ENCODE measurements at regions not wholly inside any gene's neighbourhood (a gene's known extent, or its start where the extent isn't known, plus 50 kb on each side); places are given as distances from the start of the nearest gene placed in this dataset.

DNA sequence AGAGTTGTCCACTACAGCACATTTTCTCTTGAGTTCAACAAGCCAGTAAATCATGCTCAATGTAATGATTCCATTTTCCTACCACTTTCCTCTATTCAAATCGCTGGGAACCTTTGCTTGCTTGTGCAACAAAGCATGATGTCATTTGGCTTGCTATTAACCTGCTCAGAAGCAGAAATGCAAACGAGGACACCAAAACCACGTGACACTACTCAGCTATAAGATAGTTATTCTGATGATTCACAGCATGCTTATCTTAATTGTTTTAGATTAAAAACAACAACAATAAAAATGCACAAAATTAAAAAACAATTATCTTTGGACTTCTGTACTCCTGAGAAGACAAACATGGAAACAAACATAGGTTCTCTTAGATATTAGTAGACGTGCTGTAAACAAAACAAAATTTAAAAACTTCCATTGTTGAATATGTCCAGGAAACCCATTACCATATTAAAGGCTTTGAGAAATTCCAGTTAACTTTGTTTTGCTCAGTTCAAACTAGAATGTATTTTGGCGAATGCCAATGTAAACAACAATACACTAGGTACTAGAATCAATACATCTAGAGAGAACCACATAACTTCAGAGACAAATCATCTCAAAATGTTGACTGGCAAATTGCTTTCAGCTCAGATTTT lies 77.5 kb upstream of the KRAS start:
- DNase-seq (ENCODE audit: insufficient read length, low spot score) (no peak), FAIRE-seq (peak; percentile 11)
- TF ChIP-seq, protein P1, sequence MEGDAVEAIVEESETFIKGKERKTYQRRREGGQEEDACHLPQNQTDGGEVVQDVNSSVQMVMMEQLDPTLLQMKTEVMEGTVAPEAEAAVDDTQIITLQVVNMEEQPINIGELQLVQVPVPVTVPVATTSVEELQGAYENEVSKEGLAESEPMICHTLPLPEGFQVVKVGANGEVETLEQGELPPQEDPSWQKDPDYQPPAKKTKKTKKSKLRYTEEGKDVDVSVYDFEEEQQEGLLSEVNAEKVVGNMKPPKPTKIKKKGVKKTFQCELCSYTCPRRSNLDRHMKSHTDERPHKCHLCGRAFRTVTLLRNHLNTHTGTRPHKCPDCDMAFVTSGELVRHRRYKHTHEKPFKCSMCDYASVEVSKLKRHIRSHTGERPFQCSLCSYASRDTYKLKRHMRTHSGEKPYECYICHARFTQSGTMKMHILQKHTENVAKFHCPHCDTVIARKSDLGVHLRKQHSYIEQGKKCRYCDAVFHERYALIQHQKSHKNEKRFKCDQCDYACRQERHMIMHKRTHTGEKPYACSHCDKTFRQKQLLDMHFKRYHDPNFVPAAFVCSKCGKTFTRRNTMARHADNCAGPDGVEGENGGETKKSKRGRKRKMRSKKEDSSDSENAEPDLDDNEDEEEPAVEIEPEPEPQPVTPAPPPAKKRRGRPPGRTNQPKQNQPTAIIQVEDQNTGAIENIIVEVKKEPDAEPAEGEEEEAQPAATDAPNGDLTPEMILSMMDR (IDR thresholded peaks at IDR 0.05; ENCODE audit: insufficient read depth, missing control alignments) = no peak

DNA sequence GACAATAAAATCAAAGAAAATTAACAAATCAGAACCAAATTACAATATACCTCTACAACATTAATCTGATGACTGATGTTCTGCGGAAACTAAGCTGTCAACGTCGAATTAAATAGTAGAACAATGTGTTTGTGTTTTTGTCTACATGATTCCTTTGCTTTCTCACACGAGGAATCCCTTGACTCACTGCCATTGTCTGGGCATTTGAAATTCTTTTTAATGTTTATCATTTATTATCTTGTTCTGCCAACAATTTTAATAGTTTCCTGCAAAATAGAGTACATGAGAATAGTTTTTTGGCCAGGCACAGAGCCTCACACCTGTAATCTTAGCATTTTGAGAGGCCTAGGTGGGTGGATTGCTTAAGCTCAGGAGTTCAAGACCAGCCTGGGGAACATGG lies 76.6 kb upstream of the KRAS start:
- TF ChIP-seq, protein P1 (IDR thresholded peaks at IDR 0.05; ENCODE audit: insufficient read depth, missing control alignments) = no peak
- DNase-seq (ENCODE audit: insufficient read length, low spot score) (no peak), FAIRE-seq (no peak)

DNA sequence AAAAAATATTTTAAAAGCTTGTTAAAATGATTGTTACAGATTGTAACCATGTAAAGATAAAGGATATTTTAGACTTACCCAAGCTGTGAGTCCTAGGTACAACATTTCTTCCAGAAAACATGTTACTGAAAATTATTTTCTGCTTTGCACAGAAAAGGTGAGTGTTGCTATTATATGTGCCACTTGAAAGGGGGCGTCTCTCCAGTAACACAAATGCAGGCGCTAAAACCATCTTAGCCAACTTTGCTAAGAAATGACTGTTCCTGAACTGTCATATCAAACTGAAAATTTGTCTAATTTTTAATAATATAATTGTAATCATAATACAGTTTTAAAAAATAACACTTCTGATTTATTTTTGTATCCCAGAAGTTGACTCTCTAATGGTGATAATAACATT lies 75.6 kb upstream of the KRAS start:
- TF ChIP-seq, protein P1 (IDR thresholded peaks at IDR 0.05; ENCODE audit: insufficient read depth, missing control alignments) = no peak
- no peak for DNase-seq (ENCODE audit: insufficient read length, low spot score)
- FAIRE-seq = no peak

DNA sequence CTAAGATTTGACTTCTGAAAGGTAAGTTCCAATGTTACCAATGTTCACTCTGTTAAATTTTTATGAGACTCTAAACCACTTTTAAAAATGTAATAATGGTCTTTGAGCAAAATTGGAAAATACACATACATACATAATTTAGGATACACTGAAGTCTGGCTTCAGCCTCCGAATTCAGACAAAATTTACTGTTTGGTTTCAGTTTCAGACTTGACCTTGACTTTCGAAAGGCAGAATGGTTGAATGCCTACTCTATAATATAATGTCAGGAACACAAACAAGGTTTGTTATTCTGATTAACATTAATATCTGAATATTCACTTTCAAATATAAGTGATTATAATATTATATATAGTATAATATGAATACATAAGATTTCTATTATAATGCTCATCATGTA lies 74.1 kb upstream of the KRAS start:
- FAIRE-seq = no peak
- no peak for DNase-seq (ENCODE audit: insufficient read length, low spot score)
- TF ChIP-seq, protein P1 (IDR thresholded peaks at IDR 0.05; ENCODE audit: insufficient read depth, missing control alignments) = no peak

DNA sequence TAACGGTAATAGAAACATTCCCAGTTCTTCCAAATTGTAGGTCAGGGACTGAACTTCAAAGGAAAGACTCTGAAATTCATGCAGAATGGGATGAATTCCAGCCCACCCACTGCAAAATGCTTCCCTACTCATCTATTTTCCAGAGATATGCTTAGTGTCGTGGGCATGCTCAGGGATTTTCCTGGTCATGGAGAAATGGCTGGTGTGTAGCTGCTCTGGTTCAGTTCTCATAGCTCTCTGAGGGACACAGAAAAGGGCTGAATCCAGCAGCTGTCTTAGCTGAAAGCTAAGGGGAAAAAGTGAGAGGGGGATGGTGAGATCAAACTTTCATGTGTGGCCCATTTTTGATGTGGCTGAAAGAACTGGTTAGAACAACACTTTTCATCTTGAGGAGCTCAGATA lies 72.9 kb upstream of the KRAS start:
- FAIRE-seq (no peak), DNase-seq (ENCODE audit: insufficient read length, low spot score) (no peak)
- TF ChIP-seq, protein P1 (IDR thresholded peaks at IDR 0.05; ENCODE audit: insufficient read depth, missing control alignments) = no peak

DNA sequence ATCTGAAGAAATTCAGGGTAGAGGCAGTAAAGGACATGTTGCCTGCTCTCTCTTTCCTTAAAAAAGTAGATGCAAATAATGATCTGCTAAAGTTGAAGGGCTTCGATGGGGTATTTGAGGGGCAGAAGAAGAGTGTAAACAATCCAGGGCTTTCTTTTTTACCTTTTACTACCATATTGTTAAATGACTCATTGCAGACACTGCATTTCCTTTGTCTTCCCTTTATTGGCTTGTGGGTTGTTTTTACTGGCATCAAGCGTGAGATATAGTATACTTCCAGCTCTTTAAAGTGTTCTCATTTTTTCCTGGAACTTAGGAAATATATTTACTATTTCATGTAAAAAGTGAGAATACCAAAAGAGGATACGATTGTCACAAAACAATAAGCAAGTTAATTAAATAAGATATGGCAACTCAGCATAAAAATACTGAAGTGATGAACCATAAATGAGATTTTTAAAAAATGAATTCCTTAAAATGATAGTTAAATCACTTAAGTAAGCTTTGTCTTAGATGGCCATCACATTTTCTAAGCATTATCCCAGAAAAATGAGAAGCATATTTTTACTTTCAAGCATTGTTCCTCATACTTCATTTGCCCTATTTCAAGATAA lies 72.3 kb upstream of the KRAS start:
- DNase-seq (ENCODE audit: insufficient read length, low spot score) (no peak), FAIRE-seq (no peak)
- TF ChIP-seq, protein P1 (IDR thresholded peaks at IDR 0.05; ENCODE audit: insufficient read depth, missing control alignments) = no peak

DNA sequence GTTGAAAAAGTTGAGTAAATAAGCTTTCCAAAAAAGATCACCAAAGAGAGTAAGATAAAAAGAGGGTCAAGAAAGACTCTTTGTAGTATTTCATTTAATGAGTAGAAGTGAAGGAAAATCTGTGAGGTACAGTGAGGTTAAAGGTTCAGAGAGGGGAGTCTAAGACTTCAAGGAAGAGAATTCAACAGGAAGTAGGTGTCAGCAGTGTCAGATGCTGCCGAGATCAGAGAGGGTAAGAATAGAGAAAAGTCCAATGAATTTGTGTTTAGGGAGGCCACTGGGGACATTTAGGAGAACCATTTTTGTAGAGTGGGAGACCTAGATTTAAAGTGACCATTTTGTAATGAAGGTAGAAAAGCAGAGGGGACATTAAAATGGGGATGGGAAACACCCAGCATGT lies 71.6 kb upstream of the KRAS start:
- FAIRE-seq (no peak), DNase-seq (ENCODE audit: insufficient read length, low spot score) (no peak)
- TF ChIP-seq, protein P1 (IDR thresholded peaks at IDR 0.05; ENCODE audit: insufficient read depth, missing control alignments) = no peak
